C4-2B (cell line): ENCODE measurements at regions not wholly inside any gene's neighbourhood (a gene's known extent, or its start where the extent isn't known, plus 50 kb on each side); places are given as distances from the start of the nearest gene placed in this dataset.

ENCODE experiments used
- CTCF ChIP-seq: fragments of 450-650 bp; conservative IDR thresholded peaks from 2 replicates; pipeline ENCODE4 v1.5.1; 2017; ENCODE audit warnings: mild to moderate bottlenecking
- ZFX ChIP-seq: fragments of 450-650 bp; IDR thresholded peaks from 2 replicates; pipeline ENCODE4 v1.6.1; 2017

- no peak for TF ChIP-seq CTCF
- TF ChIP-seq ZFX: no peak
Observed at GRCh38 chr2:234261736-234262135, 211.2 kb downstream of the SPP2 start.
